GM18519 (cell line): ENCODE measurements at regions not wholly inside any gene's neighbourhood (a gene's known extent, or its start where the extent isn't known, plus 50 kb on each side); places are given as distances from the start of the nearest gene placed in this dataset.

Experiments used
- ATAC-seq: cut with Tn5 transposase; IDR thresholded peaks from one replicate; pipeline ENCODE4 v1.9.1; 2021; ENCODE audit warnings: mild to moderate bottlenecking, moderate library complexity; ENCODE audit not compliant: unreplicated experiment, low FRiP score

DNA sequence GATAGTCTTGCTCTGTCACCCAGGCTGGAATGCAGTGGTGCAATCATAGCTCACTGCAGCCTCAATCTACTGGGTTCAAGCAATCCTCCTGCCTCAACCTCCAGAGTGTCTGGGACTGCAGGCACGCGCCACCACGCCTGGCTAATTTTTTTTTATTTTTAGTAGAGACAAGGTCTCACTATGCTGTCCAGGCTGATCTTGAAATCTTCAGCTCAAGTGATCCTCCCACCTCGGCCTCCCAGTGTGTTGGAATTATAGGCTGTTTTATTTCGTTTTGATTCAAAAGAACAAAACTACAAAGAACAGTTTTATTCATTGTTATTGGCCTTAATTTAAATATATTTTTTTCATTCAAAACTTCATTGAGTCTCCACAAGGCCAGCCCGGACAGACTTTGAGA lies 109.8 kb upstream of the NFE2L3 start:
- no peak for ATAC-seq

DNA sequence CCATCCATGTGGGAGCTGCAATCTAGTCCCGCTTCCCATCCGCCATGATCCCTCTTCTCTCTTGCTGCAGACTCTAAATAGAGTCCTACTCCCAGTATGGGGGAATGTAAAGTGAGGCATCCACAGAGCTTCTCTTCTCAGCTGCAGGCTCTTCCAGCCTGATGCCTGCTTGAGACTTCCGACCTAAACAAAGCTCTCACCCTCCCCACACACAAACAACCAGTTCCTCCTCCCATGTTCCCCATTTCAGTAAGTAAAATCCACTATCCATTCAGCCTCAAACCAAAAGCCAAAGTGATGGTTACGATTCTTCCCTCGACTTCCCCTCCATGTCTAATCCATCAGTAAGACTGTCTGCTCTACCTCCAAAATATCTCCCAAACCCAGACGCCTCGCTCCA lies 108.2 kb upstream of the NFE2L3 start:
- no peak for ATAC-seq

DNA sequence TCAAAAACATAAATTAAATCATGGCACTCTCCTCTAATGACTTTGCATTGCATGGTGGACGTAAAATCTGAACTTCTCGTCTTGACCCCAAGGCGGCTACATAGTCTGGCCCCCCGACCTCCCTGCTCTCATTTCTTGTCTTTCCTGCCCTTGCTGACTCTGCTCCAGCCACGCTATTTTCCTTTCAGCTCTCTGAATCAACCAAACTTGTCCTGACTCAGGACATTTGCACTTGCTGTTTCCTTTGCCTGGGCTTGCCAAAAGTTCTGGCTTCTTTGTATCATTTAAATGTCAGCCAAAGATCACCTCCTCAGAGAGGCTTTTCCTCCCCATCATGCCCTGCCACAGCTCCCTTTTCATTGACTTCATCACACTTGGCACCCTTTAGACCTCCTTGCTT lies 107.7 kb upstream of the NFE2L3 start:
- ATAC-seq: no peak

DNA sequence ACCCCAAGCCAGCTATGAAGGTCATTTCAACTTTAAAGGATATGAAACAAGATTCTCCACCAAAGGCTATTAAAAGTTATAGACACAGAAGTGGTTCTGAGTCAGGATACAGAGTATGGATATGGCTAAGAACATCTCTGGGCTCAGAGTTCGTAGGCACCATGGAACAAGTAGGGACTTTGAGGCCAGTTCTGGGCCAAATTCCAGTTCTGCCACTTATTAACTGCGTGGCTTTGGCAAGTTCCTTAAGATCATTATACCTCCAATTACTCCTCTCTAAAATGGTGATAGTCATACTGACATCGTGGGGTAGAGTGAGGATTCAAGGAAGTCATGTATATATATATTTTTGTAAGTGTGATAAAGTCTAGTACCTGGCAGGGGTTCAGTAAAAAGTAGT lies 105.8 kb upstream of the NFE2L3 start:
- no peak for ATAC-seq

DNA sequence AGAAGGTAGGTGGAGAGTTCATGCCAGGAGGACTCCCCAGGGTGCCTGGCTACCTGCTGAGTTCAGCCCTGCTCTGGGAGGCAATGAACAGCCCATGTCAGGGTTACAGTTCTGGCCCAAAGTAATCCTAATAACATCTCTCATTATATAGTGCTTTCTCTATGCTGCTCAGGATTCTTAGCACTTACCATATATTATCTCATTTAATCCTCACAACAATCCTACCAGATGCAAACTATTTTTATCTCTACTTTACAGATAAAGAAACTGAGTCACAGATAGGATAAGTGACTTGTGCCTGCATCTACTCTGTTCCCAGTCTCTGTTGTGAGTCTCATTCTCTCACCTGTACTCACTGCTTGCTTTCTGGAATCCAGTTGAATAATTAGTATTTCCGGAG lies 105.1 kb upstream of the NFE2L3 start:
- ATAC-seq: no peak

DNA sequence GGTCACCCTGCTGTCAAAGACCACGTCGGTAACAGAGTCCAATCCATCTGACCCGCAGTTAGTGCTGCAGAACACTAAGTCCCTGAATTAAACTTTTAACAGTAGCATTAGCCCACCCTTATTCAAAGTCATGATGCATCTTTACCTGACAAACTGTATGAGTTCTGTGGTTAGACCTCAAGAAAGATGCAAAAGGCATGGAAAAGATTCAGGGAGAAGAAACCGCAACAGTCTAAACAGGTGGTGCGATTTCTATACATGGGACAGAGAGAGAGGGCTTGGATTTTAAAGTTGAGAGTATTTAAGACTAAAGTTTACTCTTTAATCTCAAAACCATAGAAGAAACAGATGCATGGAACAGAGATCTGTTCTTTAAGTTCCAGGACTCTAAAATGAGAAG lies 103.3 kb upstream of the NFE2L3 start:
- no peak for ATAC-seq

DNA sequence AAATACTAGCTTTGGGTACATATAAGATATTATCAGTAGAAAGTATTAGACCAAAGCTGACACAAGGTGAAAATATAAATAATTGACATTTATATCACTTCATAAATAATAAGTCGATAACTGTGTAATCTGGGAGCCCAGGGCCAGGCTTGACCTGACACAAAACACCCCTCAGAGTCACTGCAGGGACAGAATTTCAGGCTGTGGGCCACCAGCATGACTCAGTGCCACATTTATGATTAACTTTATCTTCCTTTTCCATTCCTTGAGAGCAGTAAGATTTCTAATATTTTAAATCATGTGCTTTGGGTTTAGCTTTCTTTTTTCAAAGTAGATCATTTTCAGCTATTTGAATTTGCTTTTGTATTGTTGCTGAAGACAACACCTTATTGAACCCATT lies 102.9 kb upstream of the NFE2L3 start:
- no peak for ATAC-seq

DNA sequence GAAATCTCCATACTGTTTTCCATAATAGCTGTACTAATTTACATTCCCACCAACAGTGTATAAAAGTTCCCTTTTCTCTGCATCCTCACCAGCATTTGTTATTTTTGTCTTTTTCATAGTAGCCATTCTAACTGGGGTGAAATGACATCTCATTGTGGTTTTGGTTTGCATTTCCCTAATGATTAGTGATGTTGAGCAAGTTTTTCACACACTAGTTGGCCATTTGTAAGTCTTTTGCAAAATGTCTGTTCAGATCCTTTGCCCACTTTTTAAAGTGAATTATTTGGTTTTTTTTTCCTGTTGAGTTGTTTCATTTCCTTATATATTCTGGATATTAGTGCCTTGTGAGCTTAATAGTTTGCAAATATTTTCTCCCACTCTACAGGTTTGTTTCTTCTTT lies 101.0 kb upstream of the NFE2L3 start:
- ATAC-seq: no peak

DNA sequence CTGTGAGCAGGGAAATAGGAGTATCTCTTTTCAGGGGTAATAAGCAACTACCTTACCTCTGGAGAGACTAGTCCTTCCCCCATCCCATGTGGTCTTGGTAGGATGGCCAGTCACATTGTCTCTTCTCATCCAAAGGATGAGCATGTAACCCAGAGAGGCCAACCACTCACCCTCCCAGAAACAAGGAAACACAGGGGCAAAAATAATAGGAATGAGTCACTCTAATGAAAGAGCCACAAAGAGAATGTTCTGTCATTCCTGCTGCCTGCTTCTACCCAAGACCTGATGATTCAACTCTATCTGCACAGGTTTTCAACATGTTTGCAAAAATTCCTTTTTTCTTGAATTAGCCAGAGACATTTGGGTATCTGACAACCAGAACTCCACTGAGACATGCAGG lies 99.3 kb upstream of the NFE2L3 start:
- ATAC-seq: no peak

DNA sequence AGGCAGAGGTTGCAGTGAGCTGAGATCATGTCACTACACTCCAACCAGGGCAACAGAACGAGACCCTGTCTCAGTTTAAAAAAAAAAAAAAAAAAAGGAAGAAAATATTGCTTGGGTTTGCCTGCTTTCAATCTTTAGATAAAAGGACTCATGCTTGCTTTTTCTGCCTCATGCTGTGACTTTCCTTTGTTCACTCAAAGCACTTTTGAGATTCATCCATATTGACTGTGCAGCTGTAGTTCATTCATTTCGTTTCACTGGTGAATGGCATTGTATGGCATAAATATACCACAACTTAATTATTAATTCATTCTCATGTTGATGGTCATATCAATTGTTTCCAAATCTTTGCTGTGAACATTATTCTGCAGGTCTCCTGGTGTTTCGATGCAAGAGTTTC lies 97.6 kb upstream of the NFE2L3 start:
- no peak for ATAC-seq

DNA sequence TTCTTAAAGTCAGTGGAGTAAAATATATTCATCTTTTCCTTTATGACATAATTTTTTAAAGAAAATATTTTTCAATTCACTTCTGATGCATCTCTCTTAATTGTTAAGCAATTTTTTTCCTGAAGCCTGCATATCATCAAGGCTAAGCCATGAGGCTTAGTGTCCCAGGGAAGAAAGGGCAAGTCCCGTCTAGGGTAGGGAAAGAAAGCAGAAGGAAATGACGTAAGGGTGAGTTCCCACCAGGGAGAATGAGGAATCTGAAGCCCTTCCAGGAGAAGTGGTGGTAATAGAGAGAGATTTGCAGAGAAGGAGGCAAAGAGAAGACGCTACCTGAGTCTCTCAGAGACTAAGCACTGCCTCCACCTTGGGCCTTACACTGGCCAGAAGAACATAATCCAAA lies 96.8 kb upstream of the NFE2L3 start:
- no peak for ATAC-seq

DNA sequence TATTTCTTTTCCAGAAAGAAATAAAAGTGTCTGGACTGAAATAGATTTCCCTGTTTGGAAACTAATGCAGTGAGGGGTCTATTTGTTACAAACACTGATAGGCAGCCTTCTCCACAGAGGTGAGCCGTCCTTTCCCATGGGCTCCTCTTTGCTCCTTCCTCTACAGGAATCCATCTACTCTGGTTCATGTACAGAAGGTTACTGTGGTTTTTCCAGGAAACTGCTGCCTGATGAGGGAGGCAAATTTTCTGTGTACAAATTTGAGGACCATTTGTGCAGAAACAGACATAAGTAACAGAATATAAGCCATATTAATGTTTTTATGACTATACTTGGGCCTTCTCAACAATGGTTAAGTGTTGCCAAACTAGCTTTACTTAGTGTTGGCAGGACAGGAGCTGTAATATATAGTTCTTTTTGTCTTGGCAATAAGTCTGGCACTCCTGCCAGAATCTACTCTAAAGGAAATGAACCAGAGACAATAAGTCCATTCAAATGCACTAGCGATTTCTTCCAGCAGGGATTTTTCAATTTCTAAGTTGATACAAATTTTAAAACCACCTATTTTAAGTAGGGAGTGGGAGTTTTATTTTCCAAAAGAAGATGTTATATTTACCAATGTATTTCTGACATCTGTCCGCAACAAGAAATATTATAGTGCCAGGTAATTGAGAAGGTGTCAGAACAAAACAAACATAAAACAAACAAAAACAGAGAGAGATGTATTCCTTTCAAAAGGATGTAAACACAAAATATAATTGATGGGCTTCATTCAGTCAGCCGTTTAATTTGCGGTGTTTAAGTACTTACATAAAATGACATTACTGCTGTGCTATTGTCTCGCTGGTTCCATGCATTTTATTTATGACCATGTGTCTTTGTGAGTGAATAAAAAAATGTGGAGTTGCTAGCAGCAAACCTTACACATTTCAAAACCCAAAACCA lies 91.0 kb upstream of the NFE2L3 start:
- no peak for ATAC-seq

DNA sequence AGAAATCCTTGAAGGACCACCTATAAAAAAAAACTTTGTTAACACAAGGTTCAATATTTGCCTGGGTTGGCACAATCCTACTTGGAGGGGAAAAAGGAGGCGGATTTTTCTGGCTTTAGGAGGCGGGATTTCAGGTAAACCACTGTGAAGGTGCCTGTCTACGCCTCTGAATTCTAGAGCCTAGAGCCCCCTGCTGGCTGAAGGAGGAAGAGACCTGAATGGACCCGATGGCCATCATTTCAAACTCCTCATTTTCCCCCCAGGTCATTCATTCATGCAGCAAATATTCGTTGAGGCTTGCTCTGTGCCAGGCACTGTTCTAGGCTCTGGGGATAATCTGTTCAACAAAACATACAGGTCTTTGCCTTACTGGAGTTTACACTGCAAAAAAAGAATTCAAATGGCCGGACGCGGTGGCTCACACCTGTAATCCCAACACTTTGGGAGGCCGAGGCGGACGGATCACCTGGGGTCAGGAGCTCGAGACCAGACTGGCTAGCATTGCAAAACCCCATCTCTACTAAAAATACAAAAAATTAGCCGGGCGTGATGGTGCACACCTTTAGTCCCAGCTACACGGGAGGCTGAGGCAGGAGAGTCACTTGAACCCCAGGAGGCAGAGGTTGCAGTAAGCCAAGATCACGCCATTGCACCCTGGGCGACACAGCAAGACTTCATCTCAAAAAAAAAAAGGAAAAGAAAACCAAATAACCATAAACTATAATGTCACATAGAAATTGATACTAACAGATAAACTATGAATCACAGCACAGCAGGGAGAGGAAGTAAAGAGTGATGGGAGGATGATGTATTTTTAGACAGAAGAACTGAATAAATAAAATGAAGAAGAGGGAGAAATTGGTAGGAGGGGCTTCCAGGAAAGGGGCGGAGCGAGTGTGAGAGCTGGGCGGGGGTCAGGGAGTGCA lies 90.1 kb upstream of the NFE2L3 start:
- no peak for ATAC-seq

DNA sequence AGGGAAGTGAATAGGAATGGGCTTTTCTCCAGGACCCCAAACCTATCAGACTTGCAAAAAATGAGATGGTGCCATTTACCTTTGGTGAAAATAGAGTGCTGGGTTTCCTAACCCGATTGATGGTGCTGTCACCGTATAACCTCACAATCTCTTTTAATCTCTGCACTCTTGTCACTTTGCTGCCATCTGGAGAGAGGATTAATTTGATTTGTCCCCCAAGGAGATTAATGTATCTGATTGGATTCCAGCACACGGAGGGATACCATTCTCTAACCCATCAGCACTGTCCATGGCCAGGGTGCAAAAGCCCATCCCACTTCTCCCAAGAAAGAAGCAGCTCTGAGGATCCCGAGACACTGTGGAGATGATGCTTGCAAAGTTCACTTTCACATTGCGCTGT lies 86.3 kb upstream of the NFE2L3 start:
- ATAC-seq: no peak

DNA sequence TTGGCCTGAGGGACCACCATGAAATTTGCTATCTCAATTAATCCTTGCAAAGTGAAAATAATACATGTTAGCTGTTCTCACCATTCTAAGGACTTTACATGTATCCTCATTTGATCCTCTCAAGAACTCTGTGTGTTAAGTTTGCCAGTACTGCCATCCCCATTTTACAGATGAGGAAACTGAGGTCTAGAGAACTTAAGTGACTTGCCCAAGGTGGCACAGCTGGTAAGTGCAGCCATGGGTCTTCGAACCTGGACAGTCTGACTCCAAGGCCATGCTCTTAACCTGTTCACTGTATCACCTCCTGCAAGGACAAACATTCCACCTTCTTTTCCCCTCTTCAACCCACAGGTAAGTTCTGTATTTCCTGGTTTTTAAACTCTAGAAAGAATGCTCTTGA lies 85.3 kb upstream of the NFE2L3 start:
- no peak for ATAC-seq

DNA sequence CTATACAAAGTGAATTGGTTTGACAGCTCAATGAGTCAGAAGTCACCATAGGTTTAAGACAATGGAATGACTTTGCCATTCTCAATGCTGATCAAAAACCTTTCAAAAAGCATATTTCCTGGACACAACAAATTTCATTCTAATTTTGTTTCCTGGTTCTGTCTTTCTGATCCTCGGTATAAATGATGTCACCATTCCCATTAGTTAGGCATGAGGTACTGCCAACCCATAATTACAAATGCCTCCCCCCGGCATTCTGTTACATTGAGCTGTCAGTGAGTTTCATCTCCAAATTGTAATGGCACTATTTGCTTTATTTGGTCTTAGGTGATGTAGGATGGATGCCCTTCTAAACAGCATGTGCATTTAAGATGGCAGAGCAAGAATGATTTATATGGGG lies 81.7 kb upstream of the NFE2L3 start:
- no peak for ATAC-seq

DNA sequence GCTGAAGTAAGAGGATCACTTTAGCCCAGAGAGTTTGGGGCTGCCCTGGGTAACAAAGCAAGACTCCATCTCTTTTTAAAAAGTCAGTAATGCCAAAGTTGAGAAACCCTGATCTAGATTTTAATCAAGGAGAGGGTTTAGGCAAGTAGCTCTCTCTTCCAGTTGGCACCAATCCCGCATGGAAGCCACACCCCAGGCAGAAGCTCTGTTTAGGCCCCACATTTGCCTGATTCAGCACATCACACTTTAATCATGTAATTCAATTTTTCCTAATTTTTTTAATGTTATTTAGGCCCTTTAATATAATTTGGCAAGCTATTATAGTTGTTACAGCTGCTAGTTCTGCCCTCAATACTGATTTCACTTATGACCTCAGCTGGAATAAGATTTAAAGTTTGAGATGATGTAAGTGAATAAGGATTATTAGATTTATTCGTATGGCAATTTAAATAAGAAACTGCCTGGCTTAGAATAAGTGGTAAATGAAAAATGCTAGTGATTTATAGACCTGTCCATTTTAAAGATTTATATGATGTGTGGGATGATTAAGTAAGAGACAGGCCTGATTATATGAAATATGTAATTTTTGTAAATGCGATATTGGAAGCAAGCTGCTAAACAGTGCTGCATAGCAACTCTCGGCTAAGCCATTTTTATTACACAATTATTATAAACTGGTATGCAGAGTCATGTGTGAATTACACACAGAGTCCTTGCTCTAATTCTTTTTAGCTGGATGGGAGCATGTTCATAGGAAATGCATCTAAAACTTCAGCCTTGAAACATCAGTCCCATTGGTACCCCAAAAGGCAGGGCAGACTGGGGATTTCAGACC lies 80.2 kb upstream of the NFE2L3 start:
- no peak for ATAC-seq

DNA sequence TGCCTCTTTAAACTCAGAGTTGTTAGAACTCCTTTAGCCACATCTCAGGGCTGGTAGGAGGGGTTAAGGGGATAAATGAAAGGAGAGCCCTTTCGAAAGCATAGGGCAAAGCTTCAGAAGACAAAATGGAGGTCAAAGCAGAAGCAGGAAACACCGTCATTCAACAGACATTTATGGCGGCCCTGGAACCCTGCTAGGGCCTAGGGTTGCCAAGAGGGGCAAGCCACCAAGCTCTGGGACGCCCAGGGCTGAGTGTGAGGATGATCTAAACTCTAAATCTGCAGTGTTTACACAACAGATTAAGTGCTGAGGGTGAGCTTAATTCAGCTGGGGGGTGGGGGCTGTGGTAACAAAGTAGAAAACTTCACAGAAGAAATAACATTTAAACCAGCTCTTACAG lies 79.0 kb upstream of the NFE2L3 start:
- no peak for ATAC-seq

DNA sequence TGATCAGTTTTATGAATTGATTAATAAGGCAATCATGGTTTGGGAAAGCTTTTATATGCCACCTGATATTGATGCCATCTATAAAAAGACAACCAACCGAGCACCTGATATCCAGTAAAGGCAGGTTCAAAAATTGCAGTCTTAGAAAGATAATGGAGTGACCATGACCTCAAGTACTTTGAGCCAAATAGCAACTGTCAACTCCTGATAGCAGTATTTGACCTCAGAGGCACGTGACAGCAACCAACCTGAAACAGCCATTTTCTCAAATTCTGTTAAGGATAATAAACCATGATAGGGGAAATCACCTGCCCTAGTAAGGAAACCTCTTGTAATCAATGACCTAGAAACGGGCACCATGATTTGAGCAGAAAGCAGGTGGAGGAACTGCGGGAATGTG lies 77.1 kb upstream of the NFE2L3 start:
- no peak for ATAC-seq

DNA sequence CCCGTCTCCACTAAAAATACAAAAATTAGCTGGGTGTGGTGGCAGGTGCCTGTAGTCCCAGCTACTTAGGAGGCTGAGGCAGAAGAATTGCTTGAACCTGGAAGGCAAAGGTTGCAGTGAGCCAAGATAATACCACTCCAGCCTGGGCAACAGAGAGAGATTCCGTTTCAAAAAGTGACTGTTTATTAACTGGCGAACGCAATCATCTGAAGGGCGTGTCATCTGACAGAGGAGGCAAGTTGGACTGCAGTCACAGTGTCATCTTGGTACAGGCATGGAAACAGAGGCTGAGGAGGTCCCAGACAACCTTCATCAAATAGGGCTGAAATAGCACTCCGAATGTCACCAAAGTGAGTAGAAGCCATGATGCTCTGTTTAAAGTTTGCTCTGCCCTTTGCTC lies 75.3 kb upstream of the NFE2L3 start:
- ATAC-seq: no peak
